ENCODE measurements at regions not wholly inside any gene's neighbourhood (a gene's known extent, or its start where the extent isn't known, plus 50 kb on each side); places are given as distances from the start of the nearest gene placed in this dataset.
"Not testable (repeated sequence)": the region's sequence is repeated elsewhere in the genome, so short reads cannot be mapped to it uniquely, and the experiment has no call there.

DNA sequence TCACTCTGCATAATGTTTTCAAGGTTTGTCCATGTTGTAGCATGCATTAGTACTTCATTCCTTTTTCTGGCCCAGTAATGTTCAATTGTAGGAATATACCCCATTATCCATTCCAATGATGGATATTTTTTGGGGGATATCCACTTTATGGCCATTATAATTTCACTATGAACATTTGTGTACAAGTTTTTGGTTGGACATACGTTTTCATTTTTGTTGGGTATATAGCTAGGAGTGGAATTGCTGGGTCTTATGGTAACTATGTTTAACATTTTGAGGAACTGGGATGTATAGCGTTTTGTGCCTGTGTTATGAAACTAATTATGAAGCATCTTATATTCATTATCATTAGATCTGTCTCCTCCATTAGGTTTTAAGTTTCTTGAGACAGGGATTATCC lies 191.6 kb downstream of the TM9SF2 start:
- H3K9me3 ChIP-seq (ENCODE audit: low read depth, low read length) = no peaks in the 10 kb centered on the region
- no peaks in the 10 kb centered on the region for H3K27me3 ChIP-seq (ENCODE audit: insufficient read depth, low read length)
- no peak overlapping the region for H3K4me3 ChIP-seq (ENCODE audit: low read length)
- H3K4me1 ChIP-seq (ENCODE audit: insufficient read depth, low read length) = no peaks in the 10 kb centered on the region

DNA sequence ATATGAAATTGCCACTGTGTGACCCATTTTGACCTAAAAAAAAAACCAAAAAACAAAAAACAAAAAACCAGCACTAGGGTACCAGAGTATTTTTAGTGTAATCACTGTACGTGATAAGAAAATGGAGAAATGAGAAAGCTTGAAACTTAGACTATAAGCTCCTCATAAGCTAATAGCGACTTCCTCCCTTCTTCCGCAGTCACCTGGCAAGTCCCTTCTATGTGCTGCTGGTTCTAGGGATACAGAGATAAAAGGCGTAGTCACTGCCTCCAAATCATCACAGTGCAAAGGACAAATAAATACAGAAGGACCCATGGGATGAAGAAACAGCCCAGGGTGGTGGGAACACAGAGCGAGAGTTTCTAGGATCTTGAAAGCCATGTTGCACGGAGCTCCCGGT lies 190.3 kb downstream of the TM9SF2 start:
- Histone ChIP-seq H3K4me1 (ENCODE audit: insufficient read depth, low read length) (no peaks in the 10 kb centered on the region), H3K27me3 (ENCODE audit: insufficient read depth, low read length) (no peaks in the 10 kb centered on the region), H3K9me3 (ENCODE audit: low read depth, low read length) (no peaks in the 10 kb centered on the region), H3K4me3 (ENCODE audit: low read length) (no peak overlapping the region)

DNA sequence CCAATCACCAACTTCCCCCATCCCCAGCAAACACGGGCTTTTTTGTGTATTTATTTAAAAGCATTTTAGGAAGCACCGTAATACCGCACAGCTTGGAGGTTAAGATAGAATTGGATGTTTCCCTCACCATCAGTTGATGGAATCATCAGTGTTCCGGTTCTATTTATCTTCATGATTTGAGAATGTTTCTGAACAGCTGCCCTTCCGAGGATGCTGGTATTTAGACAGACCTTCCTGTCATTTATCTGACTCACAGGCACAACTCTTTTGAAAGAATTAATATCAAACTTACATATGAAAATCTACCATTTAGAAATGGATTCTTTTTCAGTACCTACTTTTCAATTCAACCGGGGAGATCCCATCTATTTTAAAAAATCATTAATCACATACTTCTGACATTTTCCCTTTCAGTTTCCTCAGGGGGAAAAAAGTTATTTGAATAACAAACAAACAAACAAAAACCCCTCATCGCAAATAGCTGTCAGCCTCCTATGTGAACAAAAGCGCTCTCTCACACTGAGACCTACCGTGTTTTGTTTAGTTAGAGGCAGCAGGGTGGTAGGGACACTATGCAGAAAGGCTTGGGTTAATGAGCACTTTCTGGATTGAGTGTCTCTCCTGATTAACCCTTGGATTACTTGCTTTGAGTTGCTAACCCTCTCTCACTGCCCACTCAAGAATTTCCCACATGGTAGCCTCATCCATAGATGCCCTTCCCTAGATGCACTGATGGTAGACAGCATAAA lies 189.3 kb downstream of the TM9SF2 start:
- H3K4me3 ChIP-seq (ENCODE audit: low read length) = no peak overlapping the region
- no peaks in the 10 kb centered on the region for H3K27me3 ChIP-seq (ENCODE audit: insufficient read depth, low read length)
- H3K4me1 ChIP-seq (ENCODE audit: insufficient read depth, low read length) = no peaks in the 10 kb centered on the region
- no peaks in the 10 kb centered on the region for H3K9me3 ChIP-seq (ENCODE audit: low read depth, low read length)

DNA sequence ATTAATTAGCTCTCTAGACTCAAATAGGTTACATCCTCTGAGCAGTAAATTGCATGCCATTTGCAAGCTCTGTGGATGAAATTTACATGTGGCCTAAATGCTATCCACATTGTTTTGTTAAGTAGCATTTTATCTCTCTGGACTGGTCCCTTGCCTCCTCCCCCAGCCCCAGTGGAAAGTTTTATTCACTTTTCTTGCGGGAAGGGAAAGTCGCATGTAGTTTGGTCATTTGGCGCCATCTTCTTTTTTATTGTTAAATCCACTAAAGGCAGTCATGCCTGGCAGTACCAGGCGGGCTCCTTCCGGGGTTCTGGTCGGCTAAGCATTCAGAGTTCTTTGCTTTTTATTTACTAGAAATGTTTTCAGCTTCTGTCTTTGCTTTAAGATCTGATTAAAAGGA lies 188.7 kb downstream of the TM9SF2 start:
- Histone ChIP-seq H3K4me3 (ENCODE audit: low read length) (no peak overlapping the region), H3K9me3 (ENCODE audit: low read depth, low read length) (no peaks in the 10 kb centered on the region), H3K4me1 (ENCODE audit: insufficient read depth, low read length) (no peaks in the 10 kb centered on the region), H3K27me3 (ENCODE audit: insufficient read depth, low read length) (no peaks in the 10 kb centered on the region)

DNA sequence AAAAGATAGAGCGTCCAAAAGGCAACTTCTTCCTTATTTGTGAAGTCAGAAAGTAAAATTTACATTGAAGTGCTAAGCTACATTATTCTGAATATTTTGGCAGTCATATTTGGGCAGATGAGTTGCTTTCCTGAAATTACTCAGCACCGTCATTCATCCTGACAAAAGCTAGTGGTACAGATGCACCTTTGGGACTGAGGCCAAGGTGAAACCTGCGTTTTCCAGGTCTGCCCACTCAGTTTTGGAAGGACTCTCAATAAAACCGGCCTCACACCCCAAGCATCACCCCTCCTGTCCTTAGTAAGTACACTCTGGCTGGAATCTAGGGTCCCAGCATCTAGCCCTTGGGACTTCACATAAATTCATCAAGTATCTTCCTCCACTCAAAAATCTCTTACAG lies 187.5 kb downstream of the TM9SF2 start:
- Histone ChIP-seq H3K4me3 (ENCODE audit: low read length) (no peak overlapping the region), H3K4me1 (ENCODE audit: insufficient read depth, low read length) (no peaks in the 10 kb centered on the region), H3K27me3 (ENCODE audit: insufficient read depth, low read length) (no peaks in the 10 kb centered on the region), H3K9me3 (ENCODE audit: low read depth, low read length) (no peaks in the 10 kb centered on the region)

DNA sequence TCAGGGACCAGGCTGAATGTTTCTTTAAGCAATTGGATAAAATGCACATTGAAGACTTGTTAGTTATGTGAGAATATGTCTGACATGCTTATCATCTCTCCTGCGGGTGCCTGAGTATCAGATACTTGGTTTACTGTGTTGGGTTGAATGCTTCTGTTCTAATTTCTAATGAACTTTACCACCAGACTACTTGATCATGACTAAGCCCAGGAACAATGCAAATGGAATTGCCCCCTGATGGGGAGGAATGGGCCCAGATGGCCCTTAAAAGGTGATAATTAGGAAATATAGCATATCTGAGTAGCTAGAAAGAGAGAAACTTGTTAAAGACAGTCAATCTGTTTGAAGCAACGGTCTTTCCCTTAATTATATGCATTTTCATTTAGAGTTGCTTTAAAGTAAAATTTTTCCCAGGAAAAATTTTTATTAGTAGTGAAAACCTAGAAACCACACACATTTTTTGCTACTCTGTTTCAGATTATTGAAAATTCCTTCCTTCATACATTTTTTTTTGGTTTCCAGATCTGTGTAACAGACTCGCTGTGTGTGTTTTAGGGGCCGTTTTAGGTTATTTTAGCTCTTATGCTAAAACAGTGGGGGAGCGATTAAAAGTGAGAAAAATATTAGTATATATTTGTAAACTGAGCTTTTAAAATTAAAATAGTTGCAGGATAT lies 186.6 kb downstream of the TM9SF2 start:
- Histone ChIP-seq H3K9me3 (ENCODE audit: low read depth, low read length) (no peaks in the 10 kb centered on the region), H3K4me1 (ENCODE audit: insufficient read depth, low read length) (no peaks in the 10 kb centered on the region), H3K4me3 (ENCODE audit: low read length) (no peak overlapping the region), H3K27me3 (ENCODE audit: insufficient read depth, low read length) (no peaks in the 10 kb centered on the region)

DNA sequence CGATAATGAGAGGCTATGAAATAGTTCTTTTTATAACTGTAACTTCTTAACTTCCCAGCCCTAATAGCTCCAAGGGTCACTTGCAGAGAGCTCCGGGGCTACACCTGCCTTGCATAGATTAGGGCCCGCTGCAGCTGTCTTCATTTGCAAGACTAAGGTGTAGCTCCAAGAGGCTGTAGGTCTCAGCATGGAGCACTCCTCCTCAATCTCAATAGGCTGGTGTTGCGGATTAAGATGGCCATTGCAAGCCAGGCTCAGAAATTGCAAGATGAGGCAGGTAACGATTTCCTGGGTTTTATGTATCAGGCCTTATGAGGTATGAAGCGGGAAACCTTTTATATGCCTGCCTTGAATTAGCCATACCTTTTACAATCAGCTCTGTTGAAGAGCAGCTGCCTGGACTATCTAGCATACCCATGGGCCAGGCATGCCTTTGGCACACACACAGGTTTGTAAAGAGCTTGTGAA lies 185.7 kb downstream of the TM9SF2 start:
- Histone ChIP-seq H3K4me3 (ENCODE audit: low read length) (no peak overlapping the region), H3K9me3 (ENCODE audit: low read depth, low read length) (no peaks in the 10 kb centered on the region), H3K27me3 (ENCODE audit: insufficient read depth, low read length) (no peaks in the 10 kb centered on the region), H3K4me1 (ENCODE audit: insufficient read depth, low read length) (no peaks in the 10 kb centered on the region)

DNA sequence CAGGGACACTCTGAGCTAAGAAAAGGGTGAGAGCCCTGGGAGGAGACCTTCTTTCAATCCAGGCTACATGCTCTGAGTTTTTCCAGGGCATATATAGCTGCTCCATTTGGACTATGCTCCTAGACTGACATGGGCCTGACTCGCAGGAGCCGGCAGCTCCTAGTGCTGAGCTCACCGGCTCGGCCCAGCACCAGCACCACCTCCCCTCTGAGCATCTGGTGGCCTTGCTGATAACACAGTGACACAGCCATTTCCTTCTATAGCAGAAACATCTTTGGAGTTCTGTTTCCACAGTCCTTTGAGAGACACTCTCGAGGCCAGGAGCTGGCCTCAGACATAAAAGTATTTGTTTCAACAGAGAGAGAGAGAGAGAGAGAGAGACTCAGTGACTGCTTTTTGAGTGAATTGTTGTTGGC lies 184.9 kb downstream of the TM9SF2 start:
- no peaks in the 10 kb centered on the region for H3K9me3 ChIP-seq (ENCODE audit: low read depth, low read length)
- no peak overlapping the region for H3K4me3 ChIP-seq (ENCODE audit: low read length)
- H3K27me3 ChIP-seq (ENCODE audit: insufficient read depth, low read length) = no peaks in the 10 kb centered on the region
- H3K4me1 ChIP-seq (ENCODE audit: insufficient read depth, low read length) = no peaks in the 10 kb centered on the region

DNA sequence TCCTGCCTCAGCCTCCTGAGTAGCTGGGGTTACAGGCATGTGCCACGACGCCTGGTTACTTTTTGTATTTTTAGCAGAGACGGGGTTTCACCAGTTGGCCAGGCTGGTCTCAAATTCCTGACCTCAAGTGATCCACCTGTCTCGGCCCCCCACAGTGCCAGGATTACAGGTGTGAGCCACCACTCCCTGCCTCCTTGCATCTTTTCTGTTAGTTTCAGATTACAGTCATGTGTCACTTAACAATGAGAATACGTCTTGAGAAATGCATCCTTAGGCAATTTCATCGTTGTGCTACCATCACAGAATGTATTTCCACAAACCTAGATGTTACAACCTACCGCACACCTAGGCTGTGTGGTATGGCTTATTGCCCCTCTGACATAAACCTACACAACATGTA lies 180.4 kb downstream of the TM9SF2 start:
- Histone ChIP-seq H3K4me1 (ENCODE audit: insufficient read depth, low read length) (no peaks in the 10 kb centered on the region), H3K4me3 (ENCODE audit: low read length) (no peak overlapping the region), H3K27me3 (ENCODE audit: insufficient read depth, low read length) (no peaks in the 10 kb centered on the region), H3K9me3 (ENCODE audit: low read depth, low read length) (no peaks in the 10 kb centered on the region)

DNA sequence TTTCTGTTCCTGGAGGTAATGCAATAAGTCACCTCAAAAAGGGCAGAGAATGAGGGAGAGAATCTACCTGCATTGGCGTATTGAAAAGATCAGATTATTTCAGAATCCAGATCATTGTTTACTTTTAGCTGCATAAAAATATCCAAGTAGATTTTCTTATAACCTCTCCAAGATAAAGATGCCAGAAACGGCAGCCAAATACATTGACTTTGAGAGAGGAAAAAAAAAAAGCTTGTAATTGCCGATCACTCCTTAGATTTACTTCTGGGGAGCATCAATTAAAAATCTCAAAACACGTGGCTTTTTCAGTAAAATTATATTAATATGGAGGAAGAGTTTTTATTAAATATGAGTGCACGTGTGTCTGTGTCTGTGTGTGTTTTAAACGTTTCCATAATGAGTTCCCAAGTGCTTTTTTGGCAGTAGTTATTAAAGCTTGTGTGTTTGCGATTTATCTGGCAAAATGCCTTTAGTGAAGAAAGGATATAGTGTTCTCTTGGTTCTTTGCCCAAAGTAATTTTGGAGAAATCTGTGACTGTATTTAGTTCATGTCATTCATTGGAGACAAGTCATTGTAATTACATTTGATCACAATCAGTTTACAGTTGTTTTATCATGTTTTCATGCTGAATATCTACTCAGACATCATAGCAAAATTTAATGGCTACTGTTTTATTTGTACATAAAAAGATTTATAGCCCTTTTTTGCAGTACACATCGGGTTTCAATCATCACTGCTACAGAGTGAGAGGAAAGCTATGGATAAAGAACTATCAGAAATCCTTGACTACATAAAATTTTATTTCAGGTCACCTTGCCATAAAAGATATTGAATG lies 176.1 kb downstream of the TM9SF2 start:
- Histone ChIP-seq H3K4me3 (ENCODE audit: low read length) (no peak overlapping the region), H3K27me3 (ENCODE audit: insufficient read depth, low read length) (no peaks in the 10 kb centered on the region)

DNA sequence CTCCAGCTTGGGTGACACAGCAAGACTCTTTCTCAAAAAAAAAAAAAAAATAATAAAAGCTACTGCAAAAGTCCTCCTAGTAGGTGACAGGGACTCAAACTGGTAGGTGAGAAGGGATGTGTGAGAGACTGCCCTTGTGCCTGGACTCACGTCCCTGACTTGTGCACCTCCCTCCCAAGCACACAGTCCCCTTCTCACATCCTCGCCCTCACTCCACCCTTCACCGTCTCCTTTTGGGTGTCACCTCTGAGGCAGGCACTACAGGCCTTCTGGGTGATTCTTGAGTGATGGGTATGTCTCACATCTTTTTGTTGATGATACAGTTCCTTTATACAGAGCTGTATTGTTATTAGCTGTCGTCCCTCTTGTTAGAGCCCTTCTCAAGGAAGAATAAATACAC lies 170.5 kb downstream of the TM9SF2 start:
- Histone ChIP-seq H3K9me3 (ENCODE audit: low read depth, low read length) (no peaks in the 10 kb centered on the region), H3K4me3 (ENCODE audit: low read length) (no peak overlapping the region), H3K27me3 (ENCODE audit: insufficient read depth, low read length) (no peaks in the 10 kb centered on the region), H3K4me1 (ENCODE audit: insufficient read depth, low read length) (no peaks in the 10 kb centered on the region)

More for the DNA sequence above, 176.1 kb downstream of the TM9SF2 start:
- Histone ChIP-seq H3K9me3 (ENCODE audit: low read depth, low read length) (no peaks in the 10 kb centered on the region), H3K4me1 (ENCODE audit: insufficient read depth, low read length) (no peaks in the 10 kb centered on the region)

DNA sequence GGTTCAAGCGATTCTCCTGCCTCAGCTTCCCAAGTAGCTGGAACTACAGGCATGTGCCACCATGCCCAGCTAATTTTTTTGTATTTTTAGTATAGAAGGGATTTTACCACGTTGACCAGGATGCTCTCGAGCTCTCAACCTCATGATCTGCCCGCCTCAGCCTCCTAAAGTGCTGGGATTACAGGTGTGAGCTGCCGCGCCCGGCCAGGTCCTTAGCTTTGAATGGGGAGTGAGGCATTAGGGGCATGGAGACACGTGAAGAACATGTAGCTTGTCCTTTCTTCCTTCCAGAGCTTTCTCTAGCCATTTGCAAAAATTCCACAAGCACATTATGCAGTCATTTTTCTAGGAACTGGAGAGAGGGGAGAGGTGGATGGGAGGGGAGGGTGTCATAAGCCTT lies 167.8 kb downstream of the TM9SF2 start:
- H3K4me3 ChIP-seq (ENCODE audit: low read length); H3K9me3 ChIP-seq (ENCODE audit: low read depth, low read length); H3K4me1 ChIP-seq (ENCODE audit: insufficient read depth, low read length); H3K27me3 ChIP-seq (ENCODE audit: insufficient read depth, low read length): not testable (repeated sequence)

DNA sequence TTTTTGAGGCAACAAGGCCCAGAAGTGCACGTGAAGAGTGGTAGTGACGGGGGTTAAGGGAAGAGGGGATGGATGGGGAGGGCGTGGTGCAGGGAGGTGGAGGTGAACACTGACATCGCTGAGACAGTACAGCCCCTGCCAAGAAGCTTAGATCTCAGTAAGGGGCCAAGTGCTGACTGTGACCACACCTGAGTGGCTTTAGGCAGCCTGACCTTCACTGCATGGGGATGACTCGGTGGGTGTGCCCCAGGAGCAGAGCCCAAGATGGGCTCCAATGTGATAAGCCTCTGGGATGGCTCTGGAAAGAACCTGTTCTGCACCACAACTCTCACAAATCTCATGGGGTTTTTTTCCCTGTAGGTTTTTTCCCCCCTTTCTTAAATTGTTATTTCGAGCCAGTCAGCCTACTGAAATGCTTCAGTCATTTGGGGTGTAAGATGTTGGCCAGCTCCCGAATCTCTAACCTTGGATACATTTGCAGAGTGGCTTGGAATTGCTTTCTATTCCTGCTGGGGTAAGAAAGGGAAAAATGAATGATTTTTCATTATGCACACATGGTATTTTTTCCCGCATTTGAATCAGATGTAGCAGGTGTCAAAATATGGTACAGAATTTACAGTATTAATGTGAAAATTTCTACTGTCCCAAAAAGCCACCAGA lies 165.0 kb downstream of the TM9SF2 start:
- peaks cover 9% of the 10 kb centered on the region for H3K27me3 ChIP-seq (ENCODE audit: insufficient read depth, low read length)
- H3K4me1 ChIP-seq (ENCODE audit: insufficient read depth, low read length) = no peaks in the 10 kb centered on the region
- no peaks in the 10 kb centered on the region for H3K9me3 ChIP-seq (ENCODE audit: low read depth, low read length)
- H3K4me3 ChIP-seq (ENCODE audit: low read length) = no peak overlapping the region

DNA sequence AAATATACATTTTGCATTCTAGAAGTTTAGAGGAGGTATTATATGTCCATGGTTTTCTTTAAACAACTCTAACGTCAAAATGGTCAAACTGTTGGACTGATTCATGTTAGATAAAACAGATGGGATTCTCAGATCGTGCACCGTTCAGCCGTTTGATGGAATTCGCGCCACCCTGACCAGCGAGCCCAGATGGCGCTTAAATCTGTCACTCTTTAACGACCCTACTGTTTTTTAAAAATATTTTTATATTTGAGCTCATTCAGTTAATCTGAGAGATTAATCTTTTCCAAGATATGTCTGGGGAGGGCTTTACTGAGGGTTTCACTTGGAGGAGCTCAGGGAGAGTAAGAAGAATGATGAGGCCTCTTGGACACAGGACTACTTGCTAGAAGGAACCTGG lies 164.4 kb downstream of the TM9SF2 start:
- Histone ChIP-seq H3K27me3 (ENCODE audit: insufficient read depth, low read length) (peaks cover 9% of the 10 kb centered on the region), H3K4me1 (ENCODE audit: insufficient read depth, low read length) (no peaks in the 10 kb centered on the region), H3K4me3 (ENCODE audit: low read length) (no peak overlapping the region), H3K9me3 (ENCODE audit: low read depth, low read length) (no peaks in the 10 kb centered on the region)

DNA sequence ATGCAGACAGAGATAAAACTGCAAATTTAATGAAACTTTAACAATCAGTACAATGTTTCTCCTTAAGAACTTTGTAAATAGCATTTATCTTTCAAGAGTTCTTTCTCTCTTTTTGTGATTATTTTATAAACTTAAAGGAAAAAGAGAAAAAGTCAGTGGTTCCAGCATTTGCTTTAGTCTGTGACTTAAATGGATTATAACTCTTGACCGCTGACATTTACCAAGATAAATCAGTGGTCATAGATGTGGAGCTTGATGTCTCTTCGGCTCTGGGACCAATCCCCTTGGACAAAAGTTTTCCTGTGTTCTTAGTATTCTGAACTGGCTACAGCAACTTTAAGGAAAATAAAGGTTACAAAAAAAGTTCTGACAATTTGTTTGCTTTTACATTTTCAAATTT lies 162.6 kb downstream of the TM9SF2 start:
- Histone ChIP-seq H3K27me3 (ENCODE audit: insufficient read depth, low read length) (peaks cover 24% of the 10 kb centered on the region), H3K9me3 (ENCODE audit: low read depth, low read length) (no peaks in the 10 kb centered on the region), H3K4me3 (ENCODE audit: low read length) (no peak overlapping the region), H3K4me1 (ENCODE audit: insufficient read depth, low read length) (no peaks in the 10 kb centered on the region)
